T-cell (primary cell): ENCODE measurements at regions not wholly inside any gene's neighbourhood (a gene's known extent, or its start where the extent isn't known, plus 50 kb on each side); places are given as distances from the start of the nearest gene placed in this dataset.

Source experiments
- ATAC-seq, 4 experiments: fragments of 200-7000 bp in 3 of 4; fragments of 150-1000 bp in 1 of 4; cut with Tn5 transposase; replicated peaks in 1 of 4; 1 replicate in 3 of 4; 2 replicates in 1 of 4; pipeline ENCODE4 v1.10.0; 2021; ENCODE audit warnings: moderate library complexity in 3 of 4, mild to moderate bottlenecking in 2 of 4, moderate number of reproducible peaks in 1 of 4
- CTCF ChIA-PET, 2 donors: fragments of 300-600 bp; sonication (Branson Sonifier 250); formaldehyde crosslinking; loops; one replicate each; lab custom pipeline; 2022; ENCODE audit warnings: antibody characterized with exemption in 2 of 2; lab: Charles Lee
- POLR2A ChIA-PET, 2 donors: fragments of 300-600 bp; sonication (Branson Sonifier 250); formaldehyde crosslinking; loops; one replicate each; lab custom pipeline; 2022; ENCODE audit warnings: antibody characterized with exemption in 2 of 2; lab: Charles Lee
- DNase-seq, 35 experiments: peaks; one replicate each; pipeline versions ENCODE4 v3.0.0 to v3.0.0-alpha.2; 2013 to 2023
- H3K27ac ChIP-seq: one replicate; pipeline ENCODE4 v1.5.1; 2013; ENCODE audit warnings: low read length
- H3K27me3 ChIP-seq, 2 experiments: replicated peaks in 1 of 2; 1 replicate in 1 of 2; 2 replicates in 1 of 2; pipeline versions ENCODE4 v1.6.1 to v1.7.0; 2013; ENCODE audit warnings: low read length in 1 of 2, mixed read lengths in 1 of 2; ENCODE audit not compliant: control insufficient read depth in 2 of 2, insufficient read depth in 2 of 2; ENCODE audit errors: extremely low read depth in 1 of 2
- H3K36me3 ChIP-seq, 2 donors: 1 replicate in 1 of 2; 2 replicates in 1 of 2; pipeline versions ENCODE4 v1.6.1 to v1.7.0; 2013; ENCODE audit warnings: low read length in 1 of 2; ENCODE audit not compliant: control insufficient read depth in 2 of 2, insufficient read depth in 1 of 2; ENCODE audit errors: extremely low read depth in 1 of 2
- H3K4me1 ChIP-seq, 2 experiments: 1 replicate in 1 of 2; 2 replicates in 1 of 2; pipeline versions ENCODE4 v1.6.1 to v1.7.0; 2013; ENCODE audit warnings: low read length in 2 of 2, mixed read lengths in 1 of 2; ENCODE audit not compliant: insufficient read depth in 2 of 2, control insufficient read depth in 1 of 2; ENCODE audit errors: extremely low read depth in 1 of 2
- H3K4me3 ChIP-seq, 2 donors: 1 replicate in 1 of 2; 2 replicates in 1 of 2; pipeline versions ENCODE4 v1.5.1 to v1.7.0; 2013; ENCODE audit warnings: mild to moderate bottlenecking in 2 of 2, low read length in 1 of 2, moderate library complexity in 1 of 2; ENCODE audit not compliant: control insufficient read depth in 1 of 2; ENCODE audit errors: extremely low read depth in 1 of 2
- H3K9me3 ChIP-seq: 2 replicates; pipeline ENCODE4 v1.7.0; 2013
- H3K27ac Mint-ChIP-seq, 2 donors: one replicate each; pipeline ENCODE4 v1.8.0; 2020 to 2021; ENCODE audit warnings: mild to moderate bottlenecking in 2 of 2, mixed read lengths in 2 of 2
- H3K27me3 Mint-ChIP-seq, 2 donors: one replicate each; pipeline ENCODE4 v1.8.0; 2021 to 2022; ENCODE audit warnings: mixed read lengths in 2 of 2
- H3K36me3 Mint-ChIP-seq: one replicate; pipeline ENCODE4 v1.8.0; 2021; ENCODE audit warnings: mixed read lengths
- H3K4me1 Mint-ChIP-seq, 3 donors: one replicate each; pipeline ENCODE4 v1.8.0; 2020 to 2022; ENCODE audit warnings: mixed read lengths in 3 of 3, mild to moderate bottlenecking in 1 of 3
- H3K4me3 Mint-ChIP-seq, 3 donors: one replicate each; pipeline ENCODE4 v1.8.0; 2020 to 2022; ENCODE audit warnings: mild to moderate bottlenecking in 3 of 3, mixed read lengths in 3 of 3, moderate library complexity in 3 of 3
- H3K9me3 Mint-ChIP-seq, 3 donors: one replicate each; pipeline ENCODE4 v1.8.0; 2020 to 2022; ENCODE audit warnings: mixed read lengths in 3 of 3
- WGBS: methylation state at CpG from one replicate; pipeline ENCODE4 v1.1.5; 2013; ENCODE audit warnings: missing lambda C conversion rate; ENCODE audit not compliant: insufficient coverage; 5-methylcytosine and 5-hydroxymethylcytosine counted together

DNA sequence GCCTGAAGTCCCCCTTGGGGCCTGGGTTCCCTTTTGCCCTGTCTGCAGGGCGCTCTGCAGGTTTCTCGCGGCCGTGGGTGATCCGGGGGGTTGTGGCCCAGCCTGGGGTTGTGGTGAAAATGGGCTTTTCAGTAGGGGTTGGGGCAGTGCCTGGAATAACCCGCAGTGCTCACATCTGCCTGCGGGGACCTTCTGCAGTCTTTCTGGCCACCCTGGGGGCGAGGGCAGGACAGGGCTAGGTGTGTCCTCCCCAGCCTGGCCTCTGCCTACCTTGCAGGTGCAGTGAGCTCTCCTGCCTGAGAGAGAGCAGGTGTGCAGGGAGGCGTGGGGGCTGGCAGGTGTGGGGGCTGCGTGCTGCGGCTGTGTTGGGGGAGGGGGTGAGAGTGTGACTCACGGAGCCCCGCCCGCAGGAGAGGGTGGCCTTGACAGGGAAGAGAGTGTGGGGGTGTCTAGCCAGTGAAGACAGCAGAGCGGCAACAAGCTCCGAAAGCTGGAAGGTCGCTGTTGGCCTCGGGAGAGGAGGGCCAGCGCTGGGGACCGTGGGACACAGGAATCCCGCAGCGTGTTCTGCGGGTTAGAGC is 131.4 kb downstream of the MRPL36 start:
- Mint-ChIP-seq H3K4me3 (peak overlapping the region in 2 of 3 donors; percentile 21 to 32), H3K27me3 (peaks cover 58 to 81% of the 10 kb centered on the region in 2 donors), H3K27ac (no peak overlapping the region), H3K9me3 (peaks cover 0 to 5% (median 0%) of the 10 kb centered on the region in 3 donors), H3K4me1 (peaks cover 8 to 23% (median 15%) of the 10 kb centered on the region in 3 donors), H3K36me3 (no peaks in the 10 kb centered on the region)
- H3K4me1 ChIP-seq: peaks cover 0 to 12% of the 10 kb centered on the region in 2 experiments
- 17% methylated on average over 15 of the region's 23 CpGs for WGBS
- no peak overlapping the region for H3K27ac ChIP-seq
- POLR2A ChIA-PET: no interaction called here
- DNase-seq: no peak
- CTCF ChIA-PET: interaction anchor here in 1 of 2 donors (1.3 kb wide), 1 partner anchor 39 kb away, joined by 4 read pairs; no protein-coding TSS in a partner anchor
- peaks cover 6 to 76% of the 10 kb centered on the region in 2 experiments for H3K27me3 ChIP-seq
- H3K9me3 ChIP-seq: no peaks in the 10 kb centered on the region
- peak in 3 of 4 experiments; percentile 20 to 46 (median 31) for ATAC-seq
- no peaks in the 10 kb centered on the region for H3K36me3 ChIP-seq
- H3K4me3 ChIP-seq: no peak overlapping the region

DNA sequence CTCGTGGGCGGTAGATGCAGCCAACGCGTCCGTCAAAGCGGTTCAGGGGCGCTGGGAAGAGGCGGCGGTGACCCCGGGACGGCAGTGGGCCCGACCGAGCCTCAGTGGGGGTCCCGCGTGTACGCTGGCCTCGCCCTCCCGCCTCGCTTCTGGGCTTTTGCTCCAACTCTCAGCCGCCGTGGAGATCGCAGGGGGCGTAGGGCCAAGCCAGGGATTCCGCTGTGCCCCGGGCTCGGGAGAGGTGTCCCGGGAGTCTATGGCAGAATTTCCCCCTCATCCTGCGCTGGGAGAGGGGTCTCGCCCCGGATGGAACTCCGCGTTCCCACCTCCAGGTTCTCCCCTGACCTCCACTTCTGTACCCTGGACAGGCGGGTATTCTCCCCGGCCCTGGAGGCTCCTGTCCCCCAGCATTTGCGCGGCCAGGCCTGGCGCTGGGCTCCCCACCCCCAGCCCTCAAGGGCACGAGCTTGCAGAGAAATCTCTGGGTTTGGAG is 131.9 kb downstream of the MRPL36 start:
- peak in 2 of 4 experiments; percentile 14 to 24 for ATAC-seq
- POLR2A ChIA-PET: no interaction called here
- no peak overlapping the region for H3K4me3 ChIP-seq
- H3K27me3 Mint-ChIP-seq: peaks cover 58 to 81% of the 10 kb centered on the region in 2 donors
- H3K27ac Mint-ChIP-seq: no peak overlapping the region
- H3K9me3 Mint-ChIP-seq: peaks cover 0 to 5% (median 0%) of the 10 kb centered on the region in 3 donors
- H3K36me3 ChIP-seq: no peaks in the 10 kb centered on the region
- DNase-seq: no peak
- H3K4me1 ChIP-seq: peaks cover 0 to 12% of the 10 kb centered on the region in 2 experiments
- H3K27ac ChIP-seq: no peak overlapping the region
- H3K36me3 Mint-ChIP-seq: no peaks in the 10 kb centered on the region
- H3K9me3 ChIP-seq: no peaks in the 10 kb centered on the region
- peaks cover 6 to 77% of the 10 kb centered on the region in 2 experiments for H3K27me3 ChIP-seq
- H3K4me3 Mint-ChIP-seq: peak overlapping the region in 1 of 3 donors; percentile 32
- WGBS: 5% methylated on average over 33 of the region's 38 CpGs
- H3K4me1 Mint-ChIP-seq: peaks cover 8 to 23% (median 15%) of the 10 kb centered on the region in 3 donors
- CTCF ChIA-PET: interaction anchor here in 1 of 2 donors (1.3 kb wide), 1 partner anchor 39 kb away, joined by 4 read pairs; no protein-coding TSS in a partner anchor

DNA sequence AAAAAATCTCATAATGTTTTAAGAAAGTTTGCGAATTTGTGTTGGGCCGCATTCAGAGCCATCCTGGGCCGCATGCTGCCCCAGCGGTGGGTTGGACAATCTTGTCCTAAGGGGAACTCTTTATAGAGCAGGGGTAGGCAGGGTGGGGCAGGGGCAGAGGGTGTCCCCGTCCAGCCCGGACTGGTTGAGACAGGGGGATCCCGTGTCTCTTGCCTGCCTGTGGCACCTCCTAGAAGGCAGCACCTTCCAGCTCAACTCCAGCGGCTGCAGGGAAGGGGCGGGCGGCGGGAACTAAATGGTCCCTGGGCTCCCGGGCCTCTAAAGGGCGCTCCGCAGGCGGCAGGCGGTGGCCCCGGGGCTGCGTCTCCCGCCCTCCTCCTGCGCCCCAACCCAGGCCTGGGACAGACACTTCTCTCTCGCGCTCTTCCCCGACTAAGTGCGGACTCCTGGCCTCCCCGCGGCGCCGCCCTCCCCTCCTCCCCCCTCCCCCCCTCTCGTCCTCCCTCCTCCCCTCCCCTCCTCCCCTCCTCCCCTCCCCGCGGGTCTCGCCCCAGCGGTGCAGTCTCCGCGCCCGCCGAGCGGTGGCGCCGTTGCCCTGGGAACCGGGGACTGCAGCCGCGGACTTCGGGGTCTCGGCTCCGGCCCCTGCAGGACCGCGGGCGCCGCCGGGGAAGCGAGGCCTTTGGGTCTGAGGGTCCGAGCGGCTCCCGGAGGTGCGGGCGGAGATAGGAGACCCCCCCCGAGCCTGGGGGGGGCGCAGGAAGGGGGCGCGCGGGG is 132.6 kb downstream of the MRPL36 start:
- H3K27ac ChIP-seq: no peak overlapping the region
- H3K9me3 ChIP-seq: no peaks in the 10 kb centered on the region
- H3K4me3 ChIP-seq: no peak overlapping the region
- Mint-ChIP-seq H3K27ac (no peak overlapping the region), H3K27me3 (peaks cover 57 to 83% of the 10 kb centered on the region in 2 donors), H3K36me3 (no peaks in the 10 kb centered on the region), H3K9me3 (peaks cover 0 to 5% (median 0%) of the 10 kb centered on the region in 3 donors), H3K4me3 (peak overlapping the region in 2 of 3 donors; percentile 13 to 22), H3K4me1 (peaks cover 8 to 23% (median 15%) of the 10 kb centered on the region in 3 donors)
- POLR2A ChIA-PET: no interaction called here
- 10% methylated on average over 45 of the region's 62 CpGs for WGBS
- CTCF ChIA-PET: no interaction called here
- H3K36me3 ChIP-seq: no peaks in the 10 kb centered on the region
- peaks cover 6 to 77% of the 10 kb centered on the region in 2 experiments for H3K27me3 ChIP-seq
- H3K4me1 ChIP-seq: peaks cover 0 to 12% of the 10 kb centered on the region in 2 experiments
- ATAC-seq (peak; percentile 44 to 65 (median 50)), DNase-seq (peak in 25 of 35 experiments; percentile 15 to 59 (median 43))

DNA sequence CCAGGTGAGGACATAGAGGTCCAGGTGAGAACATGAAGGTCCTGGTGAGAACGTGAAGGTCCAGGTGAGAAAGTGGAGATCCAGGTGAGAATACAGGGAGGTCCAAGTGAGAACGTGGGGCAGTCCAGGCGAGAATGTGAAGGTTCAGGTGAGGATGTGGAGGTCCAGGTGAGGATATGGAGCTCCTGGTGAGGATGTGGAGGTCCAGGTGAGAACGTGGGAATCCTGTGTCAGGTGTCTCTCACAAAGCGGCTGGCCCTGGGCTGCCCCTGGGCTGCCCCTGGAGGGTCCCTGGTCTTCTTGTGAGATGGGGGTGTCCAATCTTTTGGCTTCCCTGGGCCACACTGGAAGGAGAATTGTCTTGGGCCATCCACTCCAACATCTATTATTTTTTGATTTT is 133.4 kb downstream of the MRPL36 start:
- H3K9me3 ChIP-seq: no peaks in the 10 kb centered on the region
- Mint-ChIP-seq H3K9me3 (peaks cover 0 to 5% (median 0%) of the 10 kb centered on the region in 3 donors), H3K4me3 (peak overlapping the region in 2 of 3 donors; percentile 13 to 22), H3K27ac (no peak overlapping the region), H3K27me3 (peaks cover 53 to 77% of the 10 kb centered on the region in 2 donors), H3K36me3 (no peaks in the 10 kb centered on the region), H3K4me1 (peaks cover 8 to 23% (median 15%) of the 10 kb centered on the region in 3 donors)
- no peak overlapping the region for H3K4me3 ChIP-seq
- DNase-seq (no peak), ATAC-seq (no peak)
- CTCF ChIA-PET: no interaction called here
- 75% methylated on average over 3 of the region's 5 CpGs for WGBS
- POLR2A ChIA-PET: no interaction called here
- no peak overlapping the region for H3K27ac ChIP-seq
- no peaks in the 10 kb centered on the region for H3K36me3 ChIP-seq
- peaks cover 0 to 12% of the 10 kb centered on the region in 2 experiments for H3K4me1 ChIP-seq
- H3K27me3 ChIP-seq: peaks cover 5 to 78% of the 10 kb centered on the region in 2 experiments

DNA sequence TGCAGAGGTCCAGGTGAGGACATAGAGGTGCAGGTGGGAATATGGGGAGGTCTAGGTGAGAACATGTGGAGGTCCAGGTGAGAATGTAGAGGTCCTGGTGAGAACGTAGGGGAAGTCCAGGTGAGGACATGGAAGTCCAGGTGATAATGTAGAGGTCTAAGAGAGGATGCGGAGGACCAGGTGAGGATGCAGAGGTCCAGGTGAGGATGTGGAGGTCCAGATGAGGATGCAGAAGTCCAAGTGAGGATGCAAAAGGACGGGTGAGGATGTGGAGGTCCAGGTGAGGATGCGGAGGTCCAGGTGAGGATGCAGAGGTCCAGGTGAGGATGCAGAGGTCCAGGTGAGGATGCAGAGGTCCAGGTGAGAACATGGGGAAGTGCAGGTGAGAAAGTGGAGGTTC is 133.8 kb downstream of the MRPL36 start:
- peaks cover 55 to 76% of the 10 kb centered on the region in 2 donors for H3K27me3 Mint-ChIP-seq
- ChIA-PET CTCF (no interaction called here), POLR2A (no interaction called here)
- DNase-seq (no peak), ATAC-seq (no peak)
- H3K4me3 Mint-ChIP-seq: peak overlapping the region in 1 of 3 donors; percentile 22
- no peaks in the 10 kb centered on the region for H3K9me3 ChIP-seq
- no peak overlapping the region for H3K4me3 ChIP-seq
- no peak overlapping the region for H3K27ac Mint-ChIP-seq
- no peaks in the 10 kb centered on the region for H3K36me3 ChIP-seq
- 72% methylated on average over 4 of the region's 4 CpGs for WGBS
- H3K4me1 Mint-ChIP-seq: peaks cover 8 to 23% (median 15%) of the 10 kb centered on the region in 3 donors
- H3K9me3 Mint-ChIP-seq: peaks cover 0 to 5% (median 0%) of the 10 kb centered on the region in 3 donors
- H3K4me1 ChIP-seq: peaks cover 0 to 12% of the 10 kb centered on the region in 2 experiments
- H3K27ac ChIP-seq: no peak overlapping the region
- peaks cover 2 to 78% of the 10 kb centered on the region in 2 experiments for H3K27me3 ChIP-seq
- H3K36me3 Mint-ChIP-seq: no peaks in the 10 kb centered on the region

DNA sequence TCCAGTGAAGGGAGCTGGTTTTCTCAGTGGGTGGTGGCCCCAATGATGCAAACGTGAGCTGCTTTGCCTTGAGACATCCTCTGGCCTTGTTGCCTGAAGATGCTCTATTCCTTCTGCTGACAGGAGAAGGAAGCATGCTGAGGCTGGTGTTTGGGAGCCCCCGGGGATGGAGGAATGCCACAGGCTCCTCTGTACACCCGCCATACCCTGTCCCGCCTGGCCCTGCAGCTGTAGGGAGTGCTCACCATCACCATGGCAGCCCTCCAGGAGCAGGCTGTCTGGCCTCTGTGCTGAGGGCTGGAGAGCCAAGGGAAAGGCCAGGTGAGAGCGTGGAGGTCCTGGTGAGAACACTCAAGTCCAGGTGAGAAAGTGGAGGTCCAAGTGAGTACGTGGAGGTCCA is 134.4 kb downstream of the MRPL36 start:
- 60% methylated on average over 6 of the region's 6 CpGs for WGBS
- H3K9me3 Mint-ChIP-seq: peaks cover 0 to 4% (median 0%) of the 10 kb centered on the region in 3 donors
- no peak overlapping the region for H3K27ac Mint-ChIP-seq
- ChIA-PET CTCF (no interaction called here), POLR2A (no interaction called here)
- peaks cover 0 to 12% of the 10 kb centered on the region in 2 experiments for H3K4me1 ChIP-seq
- H3K4me3 ChIP-seq: no peak overlapping the region
- H3K27me3 ChIP-seq: peaks cover 0 to 83% of the 10 kb centered on the region in 2 experiments
- no peaks in the 10 kb centered on the region for H3K36me3 Mint-ChIP-seq
- H3K4me1 Mint-ChIP-seq: peaks cover 8 to 23% (median 15%) of the 10 kb centered on the region in 3 donors
- no peaks in the 10 kb centered on the region for H3K36me3 ChIP-seq
- ATAC-seq (no peak), DNase-seq (no peak)
- peaks cover 56 to 76% of the 10 kb centered on the region in 2 donors for H3K27me3 Mint-ChIP-seq
- no peaks in the 10 kb centered on the region for H3K9me3 ChIP-seq
- H3K27ac ChIP-seq: no peak overlapping the region
- H3K4me3 Mint-ChIP-seq: peak overlapping the region in 1 of 3 donors; percentile 22
